Ascending aorta (tissue), 2 donors: ENCODE measurements at regions not wholly inside any gene's neighbourhood (a gene's known extent, or its start where the extent isn't known, plus 50 kb on each side); places are given as distances from the start of the nearest gene placed in this dataset.

ENCODE experiments used
- DNase-seq, 2 donors: peaks; one replicate each; pipeline ENCODE4 v3.0.0-alpha.2; 2019; ENCODE audit warnings: low spot score in 2 of 2
- H3K27ac ChIP-seq, 2 donors: fragments of 200-600 bp; sonication (generic); one replicate each; pipeline ENCODE4 v1.5.1; 2016 to 2017; ENCODE audit warnings: mild to moderate bottlenecking in 1 of 2
- H3K27me3 ChIP-seq: fragments of 200-600 bp; sonication (generic); one replicate; pipeline ENCODE4 v1.5.1; 2017
- H3K36me3 ChIP-seq, 2 donors: fragments of 200-600 bp; sonication (generic); one replicate each; pipeline ENCODE4 v1.5.1; 2016
- H3K4me1 ChIP-seq, 2 donors: fragments of 200-600 bp; sonication (generic); one replicate each; pipeline ENCODE4 v1.5.1; 2016 to 2017; ENCODE audit warnings: mild to moderate bottlenecking in 1 of 2
- H3K4me3 ChIP-seq, 2 donors: fragments of 200-600 bp; sonication (generic); one replicate each; pipeline ENCODE4 v1.5.1; 2016 to 2017; ENCODE audit warnings: mild to moderate bottlenecking in 1 of 2
- H3K9me3 ChIP-seq, 2 donors: fragments of 200-600 bp; sonication (generic); one replicate each; pipeline ENCODE4 v1.5.1; 2016
- CTCF ChIP-seq, 3 experiments: fragments of 200-600 bp in 2 of 3; fragments of 450-650 bp in 1 of 3; sonication (generic) in 2 of 3; IDR thresholded peaks; one replicate each; pipeline ENCODE4 v1.5.1; 2016 to 2019; ENCODE audit warnings: antibody characterized with exemption in 3 of 3, mild to moderate bottlenecking in 1 of 3, moderate library complexity in 1 of 3
- intact Hi-C: fragments of 100-400 bp; cut with DNase I; formaldehyde crosslinking; loops from one replicate; pipeline ENCODE4 v1.15.1; 2023

DNA sequence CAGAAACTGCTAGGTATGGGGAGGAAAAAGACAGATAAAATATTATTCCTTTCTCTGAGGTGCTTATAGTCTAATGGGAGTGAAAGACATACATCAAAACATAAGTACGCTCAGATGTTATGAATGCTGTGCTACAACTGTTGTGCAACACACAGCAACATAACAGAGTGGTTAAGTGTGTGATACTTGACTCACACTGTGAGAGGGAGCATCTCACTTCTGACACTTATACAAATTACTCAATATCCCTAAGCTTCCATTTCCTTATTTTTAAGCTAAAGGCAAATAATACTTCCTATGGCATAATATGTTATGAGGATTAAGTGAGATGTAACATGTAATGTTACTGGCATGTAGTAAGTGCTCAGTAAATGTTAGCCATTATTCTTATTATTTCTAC, 110.6 kb upstream of the FER start:
- intact Hi-C loops, result no loop called here

DNA sequence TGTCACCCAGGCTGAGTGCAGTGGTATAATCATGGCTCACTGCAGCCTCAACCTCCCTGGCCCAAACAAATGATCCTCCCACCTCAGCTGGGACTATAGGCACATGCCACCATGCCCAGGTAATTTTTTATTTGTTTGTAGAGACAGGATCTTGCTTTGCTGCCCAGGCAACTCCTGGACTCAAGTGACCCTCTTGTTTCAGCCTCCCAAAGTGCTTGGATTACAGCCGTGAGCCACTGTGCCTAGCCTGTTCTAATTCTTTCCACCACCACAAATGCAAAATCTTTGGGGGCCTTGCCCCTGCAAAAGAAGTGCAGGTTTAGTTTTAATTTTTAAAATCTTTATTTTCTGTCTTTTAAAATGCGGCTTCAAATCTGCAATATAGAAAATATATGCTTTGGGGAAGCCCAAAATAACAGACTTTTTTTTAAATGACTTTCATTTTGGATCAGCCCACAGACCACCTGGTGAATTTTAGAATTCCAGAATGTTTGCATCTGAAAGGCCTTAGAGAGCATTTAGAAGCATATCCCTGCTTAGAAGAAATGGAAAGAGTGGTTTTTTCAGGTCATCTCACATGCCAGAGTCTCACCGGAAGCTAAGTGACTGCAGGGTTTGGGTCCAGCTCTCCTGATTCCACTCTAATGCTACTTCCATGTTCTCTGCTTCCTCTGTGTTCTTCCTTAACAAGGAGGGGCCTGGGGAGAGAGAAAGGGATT, 111.4 kb upstream of the FER start:
- intact Hi-C loops, result no loop called here
- H3K36me3 ChIP-seq, result no peaks in the 10 kb centered on the region
- no peaks in the 10 kb centered on the region for H3K9me3 ChIP-seq
- no peak for TF ChIP-seq CTCF (IDR thresholded peaks at IDR 0.05)
- no peak overlapping the region for H3K27ac ChIP-seq
- no peaks in the 10 kb centered on the region for H3K27me3 ChIP-seq
- DNase-seq, result no peak
- no peak overlapping the region for H3K4me3 ChIP-seq
- H3K4me1 ChIP-seq, result peaks cover 0 to 6% of the 10 kb centered on the region in 2 donors

More for the DNA sequence above, 110.6 kb upstream of the FER start:
- Histone ChIP-seq H3K4me3 (no peak overlapping the region), H3K27ac (no peak overlapping the region), H3K9me3 (no peaks in the 10 kb centered on the region), H3K27me3 (no peaks in the 10 kb centered on the region), H3K36me3 (no peaks in the 10 kb centered on the region), H3K4me1 (peaks cover 0 to 8% of the 10 kb centered on the region in 2 donors)
- no peak for DNase-seq
- TF ChIP-seq CTCF (IDR thresholded peaks at IDR 0.05), result no peak

GRCh38 chr5:108634617-108635288, 112.9 kb upstream of the FER start:
- TF ChIP-seq CTCF (IDR thresholded peaks at IDR 0.05), result no peak
- intact Hi-C loops, result no loop called here
- Histone ChIP-seq H3K36me3 (no peaks in the 10 kb centered on the region), H3K9me3 (no peaks in the 10 kb centered on the region), H3K4me3 (no peak overlapping the region), H3K27me3 (no peaks in the 10 kb centered on the region), H3K27ac (no peak overlapping the region), H3K4me1 (peaks cover 0 to 6% of the 10 kb centered on the region in 2 donors)
- no peak for DNase-seq

GRCh38 chr5:108634010-108634616, 113.6 kb upstream of the FER start:
- DNase-seq, result no peak
- Histone ChIP-seq H3K36me3 (no peaks in the 10 kb centered on the region), H3K27ac (no peak overlapping the region), H3K4me1 (peaks cover 0 to 6% of the 10 kb centered on the region in 2 donors), H3K4me3 (no peak overlapping the region), H3K9me3 (no peaks in the 10 kb centered on the region), H3K27me3 (no peaks in the 10 kb centered on the region)
- TF ChIP-seq CTCF (IDR thresholded peaks at IDR 0.05), result no peak
- intact Hi-C loops, result no loop called here

GRCh38 chr5:108629779-108630528, 117.7 kb upstream of the FER start:
- no peak overlapping the region for H3K4me3 ChIP-seq
- TF ChIP-seq CTCF (IDR thresholded peaks at IDR 0.05), result no peak

More at GRCh38 chr5:108629779-108630528, 117.7 kb upstream of the FER start:
- intact Hi-C loops, result no loop called here
- Histone ChIP-seq H3K4me1 (peaks cover 0 to 6% of the 10 kb centered on the region in 2 donors), H3K36me3 (no peaks in the 10 kb centered on the region), H3K9me3 (no peaks in the 10 kb centered on the region), H3K27me3 (no peaks in the 10 kb centered on the region), H3K27ac (no peak overlapping the region)
- no peak for DNase-seq
